ENCODE measurements at regions not wholly inside any gene's neighbourhood (a gene's known extent, or its start where the extent isn't known, plus 50 kb on each side); places are given as distances from the start of the nearest gene placed in this dataset.
"Not testable (repeated sequence)": the region's sequence is repeated elsewhere in the genome, so short reads cannot be mapped to it uniquely, and the experiment has no call there.

DNA sequence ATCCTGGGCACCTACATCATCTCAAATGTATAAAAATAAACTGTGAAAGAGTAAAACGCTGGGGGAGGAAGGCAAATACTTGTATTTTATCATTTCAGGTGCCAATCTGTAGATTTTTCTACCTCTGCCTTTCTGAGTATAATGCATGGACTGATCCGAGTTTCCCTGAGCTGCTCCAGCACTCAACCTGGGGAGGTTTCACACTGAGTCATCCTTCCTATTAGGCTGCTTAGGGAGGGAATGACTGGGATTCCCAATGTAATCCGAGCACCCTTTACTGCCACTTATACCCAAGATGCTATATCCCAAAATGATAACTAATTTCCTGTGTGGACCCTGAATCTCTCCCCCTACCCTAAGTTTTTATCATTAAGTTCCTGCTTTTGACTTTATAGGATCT lies 126.6 kb downstream of the HNRNPD start:
- no peak for DNase-seq

DNA sequence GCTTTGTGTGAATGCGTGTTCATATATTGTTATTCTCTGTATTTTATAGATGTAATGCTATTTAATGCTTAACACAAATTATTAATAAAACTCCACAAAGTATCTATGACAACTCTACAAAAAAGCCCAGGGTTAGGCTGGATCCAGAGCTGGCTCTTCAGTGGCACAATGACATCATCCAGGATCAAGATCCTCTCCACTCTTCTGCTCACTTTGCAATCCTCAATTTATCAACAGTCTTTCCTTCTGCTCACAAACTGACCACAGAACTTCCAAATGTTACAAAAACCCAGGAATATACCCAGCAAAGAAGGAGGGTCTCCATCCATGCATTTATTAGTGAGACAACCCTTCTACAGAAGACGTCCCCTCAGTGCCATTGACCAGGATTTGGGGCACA lies 132.3 kb downstream of the HNRNPD start:
- DNase-seq, result no peak

- DNase-seq, result no peak
Observed at GRCh38 chr4:82240410-82240809, 133.4 kb downstream of the HNRNPD start.

- DNase-seq, result not testable (repeated sequence)
Observed at GRCh38 chr4:82237142-82237541, 136.6 kb downstream of the HNRNPD start.

- DNase-seq, result no peak
Observed at GRCh38 chr4:82235346-82235745, 138.4 kb downstream of the HNRNPD start.

DNA sequence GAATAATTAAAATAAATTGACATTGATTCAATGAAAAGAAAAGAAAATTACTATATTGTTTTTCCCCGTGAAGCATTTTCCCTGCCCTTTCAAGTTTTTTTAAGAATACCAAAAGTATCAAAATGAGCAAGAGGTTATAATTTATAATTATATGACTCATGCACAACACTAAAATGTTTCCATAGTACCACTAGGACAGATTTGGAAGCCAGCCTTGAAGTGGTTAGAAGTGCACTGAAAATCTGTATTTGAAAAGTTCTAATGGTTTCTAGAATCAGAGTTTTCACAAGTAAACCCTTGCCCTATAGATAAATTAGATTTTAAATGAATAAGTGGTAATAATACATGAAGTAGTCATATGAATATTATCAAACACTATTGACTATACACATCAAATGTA lies 140.9 kb downstream of the HNRNPD start:
- DNase-seq, result no peak

DNA sequence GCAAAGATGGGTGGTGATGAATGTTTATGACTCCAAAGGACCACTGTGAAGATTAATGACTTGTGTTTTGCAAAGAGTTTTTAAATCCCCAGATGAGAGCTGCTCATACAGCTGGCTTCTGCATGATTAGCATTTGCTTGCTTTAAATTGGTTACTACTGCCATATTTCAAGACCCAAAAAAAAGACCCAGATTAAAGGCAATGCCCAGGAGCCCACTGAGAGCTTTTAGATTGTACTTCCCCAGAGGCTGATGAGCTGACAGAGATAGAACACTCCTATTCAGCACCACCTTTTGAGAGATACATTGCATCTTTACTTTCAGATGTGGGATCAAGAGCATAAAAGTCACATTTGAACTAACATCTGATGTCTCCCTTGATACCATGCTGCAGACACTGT lies 142.0 kb downstream of the HNRNPD start:
- DNase-seq, result no peak

DNA sequence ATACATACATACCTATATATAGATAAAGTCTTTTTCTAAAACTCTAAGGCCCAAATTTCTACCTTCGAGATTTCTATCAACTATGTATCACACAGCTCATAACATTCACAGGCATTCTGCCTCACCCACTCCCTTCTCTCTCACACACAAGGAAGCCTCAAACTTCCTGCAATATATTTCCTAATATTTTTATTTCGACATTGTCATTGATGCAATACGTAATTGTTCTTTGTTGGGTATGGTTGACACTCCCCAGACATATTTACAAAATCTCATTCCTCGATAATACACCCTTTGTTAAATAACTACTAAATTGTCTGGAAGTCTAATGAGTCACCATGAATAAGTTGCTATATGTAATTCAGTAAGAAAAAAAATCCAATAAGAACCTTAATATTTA lies 143.5 kb downstream of the HNRNPD start:
- DNase-seq, result peak in 3 of 4 experiments; percentile 39 to 81 (median 79)

GRCh38 chr4:82225030-82225429 lies 148.8 kb downstream of the HNRNPD start:
- DNase-seq, result no peak

DNA sequence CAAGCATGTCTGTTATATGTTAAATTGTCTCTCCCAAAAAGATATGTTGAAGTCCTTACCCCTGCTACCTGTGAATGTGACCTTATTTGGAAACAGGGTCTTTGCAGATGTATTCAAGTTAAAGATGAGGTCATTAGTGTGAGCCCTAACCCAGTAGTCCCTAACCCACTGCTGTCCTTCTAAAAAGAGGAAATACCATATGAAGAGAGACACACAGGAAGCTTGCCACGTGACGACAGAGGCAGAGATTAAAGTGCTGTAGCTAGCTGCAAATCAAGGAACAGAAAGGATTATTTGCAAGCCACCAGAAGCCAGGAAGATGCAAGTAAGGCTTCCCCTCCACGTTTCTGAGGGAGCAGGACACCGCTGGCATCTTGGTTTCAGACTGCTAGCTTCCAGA lies 150.1 kb downstream of the HNRNPD start:
- DNase-seq, result peak; percentile 76 to 92 (median 88)

GRCh38 chr4:82219346-82219745 lies 154.4 kb downstream of the HNRNPD start:
- DNase-seq, result no peak

DNA sequence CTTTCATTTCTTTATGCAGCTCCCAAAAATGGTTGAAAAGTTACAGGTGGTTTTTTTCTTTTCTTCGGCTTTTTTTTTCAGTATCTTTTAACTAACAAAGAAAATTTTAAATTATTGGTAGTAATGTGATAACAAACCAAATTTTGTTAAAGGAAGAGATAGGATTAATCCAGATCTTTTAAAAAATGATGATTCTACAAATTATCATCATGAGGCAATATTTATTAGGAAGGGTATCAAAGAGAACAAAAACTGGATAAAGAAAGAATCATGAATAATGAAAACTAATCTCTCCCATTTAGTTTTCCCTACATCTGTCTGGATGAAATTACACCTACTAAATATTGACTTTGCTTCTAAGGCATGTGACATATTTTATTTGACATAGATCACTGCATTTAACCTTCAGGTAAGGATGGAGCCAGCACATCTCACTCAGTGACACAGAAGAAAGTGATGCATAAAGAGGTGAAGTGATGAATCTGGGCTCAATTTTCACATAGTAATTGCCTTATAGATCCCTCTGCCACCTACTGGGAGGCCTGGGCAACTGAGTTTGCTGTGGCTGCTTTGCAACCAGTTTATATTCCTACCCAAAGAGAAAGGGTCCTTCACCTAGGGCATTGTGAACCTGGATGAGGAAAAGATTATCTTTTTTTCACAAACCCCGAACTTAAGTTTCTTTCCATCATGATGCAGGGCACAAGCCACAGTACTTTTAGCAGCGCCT lies 155.6 kb downstream of the HNRNPD start:
- DNase-seq, result no peak

GRCh38 chr4:82216219-82216618 lies 157.6 kb downstream of the HNRNPD start:
- DNase-seq, result peak in 3 of 4 experiments; percentile 49 to 55 (median 53)

- no peak for DNase-seq
Observed at GRCh38 chr4:82215800-82216199, 158.0 kb downstream of the HNRNPD start.

DNA sequence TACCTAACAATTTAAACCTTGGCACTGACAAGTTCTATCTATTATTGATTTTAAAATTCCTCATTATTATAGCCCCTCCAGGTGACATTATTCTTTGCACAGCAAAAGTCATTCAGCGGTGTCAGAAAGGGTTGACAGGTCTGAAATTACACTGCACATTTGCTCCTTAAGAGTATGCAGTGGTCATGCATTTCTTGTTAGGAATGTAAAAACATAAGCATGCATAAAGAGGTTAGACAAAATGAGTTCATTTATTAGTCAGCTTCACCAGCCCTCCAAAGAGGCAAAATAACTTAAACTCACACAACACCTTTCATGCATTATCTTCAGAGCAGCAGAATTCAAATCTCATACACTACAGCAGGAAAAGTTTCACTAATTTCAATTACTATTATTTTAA lies 158.8 kb downstream of the HNRNPD start:
- DNase-seq, result no peak

DNA sequence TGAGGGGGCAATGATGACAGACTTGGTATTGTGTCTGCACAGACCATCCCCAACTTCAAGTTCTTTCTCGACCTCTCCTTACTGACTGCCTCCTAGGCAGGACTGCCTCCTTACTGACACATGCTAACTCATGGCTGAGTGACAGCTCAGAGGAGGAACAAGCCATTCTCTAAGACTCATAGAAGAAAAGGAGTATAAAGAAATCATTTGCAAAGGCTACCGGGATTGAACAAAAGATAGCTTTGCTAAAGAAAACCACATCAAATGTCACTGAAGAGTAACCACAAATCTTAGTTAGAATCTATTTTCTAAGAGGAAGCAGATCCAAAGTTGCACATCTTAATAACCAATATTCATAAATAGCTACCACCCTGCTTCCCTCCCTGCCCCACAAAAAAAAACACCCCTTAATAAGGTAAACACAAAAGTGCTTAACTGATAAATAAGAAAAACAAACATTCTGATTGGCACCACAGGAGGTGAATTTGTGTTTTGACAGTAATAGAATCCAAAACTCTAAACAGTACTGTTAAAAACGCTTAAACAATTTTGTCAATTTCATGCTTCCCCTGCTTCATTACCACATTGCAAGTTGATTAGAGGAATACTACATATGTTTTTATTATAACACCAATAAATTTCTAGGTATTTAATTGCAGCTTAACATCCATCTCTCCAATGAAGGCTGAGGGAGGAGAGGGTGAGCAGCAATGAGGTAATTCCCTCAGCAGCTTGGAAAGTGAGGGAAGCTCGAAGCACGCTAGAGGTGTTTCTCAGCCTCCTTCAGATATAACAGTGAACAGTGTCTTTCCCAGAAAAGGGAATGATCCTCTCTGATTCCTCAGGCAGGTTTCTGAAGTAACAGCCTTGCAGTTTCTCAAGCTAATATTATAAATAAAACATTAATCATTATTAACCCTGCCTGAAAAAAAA lies 160.0 kb downstream of the HNRNPD start:
- DNase-seq, result peak in 1 of 4 experiments; percentile 5

DNA sequence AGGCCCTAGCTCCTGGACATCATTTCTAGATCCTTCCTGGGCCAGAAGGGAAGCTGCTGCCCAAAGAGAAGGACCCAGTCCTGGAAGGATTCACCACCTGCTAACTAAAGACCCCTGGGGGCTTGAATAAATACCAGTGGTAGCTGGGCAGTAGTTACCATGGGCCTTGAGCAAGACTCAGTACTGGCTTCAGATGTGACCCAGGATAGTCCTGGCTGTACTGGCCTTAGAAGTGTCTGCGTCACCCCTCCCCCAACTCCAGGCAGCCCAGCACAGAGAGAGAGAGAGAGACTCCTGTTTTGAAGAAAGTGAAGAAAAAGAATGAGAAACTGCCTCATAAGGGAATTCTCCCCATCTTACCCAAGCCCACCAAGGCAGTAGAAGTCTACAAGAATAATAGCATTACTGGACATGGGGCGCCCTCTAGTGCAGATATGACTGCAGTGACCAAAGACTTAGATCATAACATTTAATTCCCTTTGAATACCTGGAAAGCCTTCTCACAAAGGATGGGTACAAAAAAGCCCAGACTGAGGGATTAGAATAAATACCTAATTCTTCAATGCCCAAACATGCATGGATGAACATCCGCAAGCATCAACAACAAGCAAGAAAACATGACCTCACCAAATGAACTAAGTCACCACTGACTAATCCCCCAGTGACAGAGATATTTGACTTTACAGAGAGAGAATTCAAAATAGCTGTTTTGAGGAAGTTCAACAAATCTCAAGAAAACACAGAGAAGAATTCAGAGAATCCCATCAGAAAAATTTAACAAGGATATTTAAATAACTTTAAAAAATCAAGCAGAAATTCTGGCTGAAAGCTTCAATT lies 171.8 kb downstream of the HNRNPD start:
- peak; percentile 52 to 70 (median 54) for DNase-seq

GRCh38 chr4:82201303-82201702 lies 172.5 kb downstream of the HNRNPD start:
- DNase-seq, result no peak

- DNase-seq, result no peak
Observed at GRCh38 chr4:82200046-82200445, 173.7 kb downstream of the HNRNPD start.

DNA sequence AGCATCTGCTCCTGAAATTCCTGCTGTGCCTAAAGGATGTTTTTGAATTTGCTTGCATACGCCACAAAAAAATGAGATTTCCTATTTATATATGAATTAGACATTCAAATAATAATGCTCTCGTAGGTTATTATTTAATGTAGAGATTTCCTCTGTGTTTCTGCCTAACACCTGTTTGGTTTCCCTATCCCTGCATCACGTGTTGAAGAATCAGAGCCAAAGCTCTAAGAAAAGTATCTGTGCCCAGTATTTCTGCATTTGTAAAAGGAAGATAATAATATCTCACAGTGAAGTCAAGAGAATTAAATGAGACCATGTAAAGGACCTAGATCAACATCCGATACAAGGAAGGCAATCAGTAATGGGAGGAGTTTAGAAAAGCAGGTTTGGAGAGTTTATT lies 179.5 kb downstream of the HNRNPD start:
- no peak for DNase-seq

GRCh38 chr4:82192017-82192673 lies 181.6 kb downstream of the HNRNPD start:
- no peak for DNase-seq

DNA sequence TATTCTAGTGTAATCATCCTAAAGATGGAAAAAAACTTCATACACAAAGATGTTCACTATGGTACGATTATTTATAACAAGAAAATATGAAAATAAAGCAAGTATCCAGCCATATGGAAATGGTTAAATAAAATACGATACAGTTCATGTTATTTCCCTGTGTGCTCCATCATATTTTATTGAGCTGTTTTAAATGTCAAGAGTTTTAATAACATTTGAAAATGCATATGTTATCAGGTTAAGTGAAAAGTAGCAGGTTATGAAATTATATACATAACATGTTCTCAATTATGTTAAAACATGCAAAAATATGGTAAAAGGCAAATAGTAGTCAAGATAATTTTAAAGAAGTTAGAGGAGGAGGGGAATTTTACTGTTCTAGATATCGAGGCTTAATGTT lies 192.0 kb downstream of the HNRNPD start:
- DNase-seq, result no peak

Measured in suppressor macrophage (primary cell).